Ascending aorta (tissue), 2 donors: ENCODE measurements at regions not wholly inside any gene's neighbourhood (a gene's known extent, or its start where the extent isn't known, plus 50 kb on each side); places are given as distances from the start of the nearest gene placed in this dataset.

Experiments
- DNase-seq, 2 donors: peaks; one replicate each; pipeline ENCODE4 v3.0.0-alpha.2; 2019; ENCODE audit warnings: low spot score in 2 of 2
- H3K27ac ChIP-seq, 2 donors: fragments of 200-600 bp; sonication (generic); one replicate each; pipeline ENCODE4 v1.5.1; 2016 to 2017; ENCODE audit warnings: mild to moderate bottlenecking in 1 of 2
- H3K27me3 ChIP-seq: fragments of 200-600 bp; sonication (generic); one replicate; pipeline ENCODE4 v1.5.1; 2017
- H3K36me3 ChIP-seq, 2 donors: fragments of 200-600 bp; sonication (generic); one replicate each; pipeline ENCODE4 v1.5.1; 2016
- H3K4me1 ChIP-seq, 2 donors: fragments of 200-600 bp; sonication (generic); one replicate each; pipeline ENCODE4 v1.5.1; 2016 to 2017; ENCODE audit warnings: mild to moderate bottlenecking in 1 of 2
- H3K4me3 ChIP-seq, 2 donors: fragments of 200-600 bp; sonication (generic); one replicate each; pipeline ENCODE4 v1.5.1; 2016 to 2017; ENCODE audit warnings: mild to moderate bottlenecking in 1 of 2
- H3K9me3 ChIP-seq, 2 donors: fragments of 200-600 bp; sonication (generic); one replicate each; pipeline ENCODE4 v1.5.1; 2016
- intact Hi-C: fragments of 100-400 bp; cut with DNase I; formaldehyde crosslinking; loops from one replicate; pipeline ENCODE4 v1.15.1; 2023
- TF ChIP-seq, protein P1 (sequence below), 3 experiments: fragments of 200-600 bp in 2 of 3; fragments of 450-650 bp in 1 of 3; sonication (generic) in 2 of 3; IDR thresholded peaks; one replicate each; pipeline ENCODE4 v1.5.1; 2016 to 2019; ENCODE audit warnings: antibody characterized with exemption in 3 of 3, mild to moderate bottlenecking in 1 of 3, moderate library complexity in 1 of 3

- Histone ChIP-seq H3K27ac (no peak overlapping the region), H3K4me1 (no peaks in the 10 kb centered on the region), H3K27me3 (no peaks in the 10 kb centered on the region), H3K36me3 (no peaks in the 10 kb centered on the region), H3K9me3 (no peaks in the 10 kb centered on the region), H3K4me3 (no peak overlapping the region)
- intact Hi-C loops = no loop called here
- DNase-seq = no peak
- TF ChIP-seq, protein P1, sequence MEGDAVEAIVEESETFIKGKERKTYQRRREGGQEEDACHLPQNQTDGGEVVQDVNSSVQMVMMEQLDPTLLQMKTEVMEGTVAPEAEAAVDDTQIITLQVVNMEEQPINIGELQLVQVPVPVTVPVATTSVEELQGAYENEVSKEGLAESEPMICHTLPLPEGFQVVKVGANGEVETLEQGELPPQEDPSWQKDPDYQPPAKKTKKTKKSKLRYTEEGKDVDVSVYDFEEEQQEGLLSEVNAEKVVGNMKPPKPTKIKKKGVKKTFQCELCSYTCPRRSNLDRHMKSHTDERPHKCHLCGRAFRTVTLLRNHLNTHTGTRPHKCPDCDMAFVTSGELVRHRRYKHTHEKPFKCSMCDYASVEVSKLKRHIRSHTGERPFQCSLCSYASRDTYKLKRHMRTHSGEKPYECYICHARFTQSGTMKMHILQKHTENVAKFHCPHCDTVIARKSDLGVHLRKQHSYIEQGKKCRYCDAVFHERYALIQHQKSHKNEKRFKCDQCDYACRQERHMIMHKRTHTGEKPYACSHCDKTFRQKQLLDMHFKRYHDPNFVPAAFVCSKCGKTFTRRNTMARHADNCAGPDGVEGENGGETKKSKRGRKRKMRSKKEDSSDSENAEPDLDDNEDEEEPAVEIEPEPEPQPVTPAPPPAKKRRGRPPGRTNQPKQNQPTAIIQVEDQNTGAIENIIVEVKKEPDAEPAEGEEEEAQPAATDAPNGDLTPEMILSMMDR (IDR thresholded peaks at IDR 0.05) = no peak
These were observed 1110.4 kb upstream of the ADGRL3 start for GRCh38 chr4:60089546-60090273.

- no peak for DNase-seq
- Histone ChIP-seq H3K27me3 (no peaks in the 10 kb centered on the region), H3K4me3 (no peak overlapping the region), H3K36me3 (no peaks in the 10 kb centered on the region), H3K4me1 (no peaks in the 10 kb centered on the region), H3K27ac (no peak overlapping the region), H3K9me3 (no peaks in the 10 kb centered on the region)
- TF ChIP-seq, protein P1 (IDR thresholded peaks at IDR 0.05) = no peak
- intact Hi-C loops = no loop called here
These were observed 1103.5 kb upstream of the ADGRL3 start for GRCh38 chr4:60096676-60097075.

DNA sequence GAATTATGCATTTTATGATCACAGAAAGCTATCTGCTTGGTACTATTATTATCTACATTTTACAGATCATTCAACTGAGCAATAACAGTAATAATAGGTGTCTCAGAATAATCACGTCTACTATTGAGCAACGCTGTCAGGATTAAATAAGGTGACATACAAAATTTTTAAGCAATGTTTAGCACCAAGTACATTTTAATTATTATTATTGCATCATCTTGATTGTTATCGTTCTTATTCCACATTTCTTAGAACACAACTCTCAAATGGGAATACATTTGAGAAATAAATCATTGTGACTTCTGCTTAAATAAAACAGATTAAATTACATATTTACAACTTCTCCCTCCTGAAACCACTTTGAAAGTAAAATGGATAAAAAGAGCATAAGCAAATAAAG is 1083.5 kb upstream of the ADGRL3 start:
- TF ChIP-seq, protein P1 (IDR thresholded peaks at IDR 0.05) = no peak
- no peaks in the 10 kb centered on the region for H3K27me3 ChIP-seq
- H3K4me3 ChIP-seq = no peak overlapping the region
- H3K36me3 ChIP-seq = no peaks in the 10 kb centered on the region
- DNase-seq = no peak
- H3K27ac ChIP-seq = no peak overlapping the region
- H3K9me3 ChIP-seq = no peaks in the 10 kb centered on the region
- no peaks in the 10 kb centered on the region for H3K4me1 ChIP-seq
- intact Hi-C loops = no loop called here

DNA sequence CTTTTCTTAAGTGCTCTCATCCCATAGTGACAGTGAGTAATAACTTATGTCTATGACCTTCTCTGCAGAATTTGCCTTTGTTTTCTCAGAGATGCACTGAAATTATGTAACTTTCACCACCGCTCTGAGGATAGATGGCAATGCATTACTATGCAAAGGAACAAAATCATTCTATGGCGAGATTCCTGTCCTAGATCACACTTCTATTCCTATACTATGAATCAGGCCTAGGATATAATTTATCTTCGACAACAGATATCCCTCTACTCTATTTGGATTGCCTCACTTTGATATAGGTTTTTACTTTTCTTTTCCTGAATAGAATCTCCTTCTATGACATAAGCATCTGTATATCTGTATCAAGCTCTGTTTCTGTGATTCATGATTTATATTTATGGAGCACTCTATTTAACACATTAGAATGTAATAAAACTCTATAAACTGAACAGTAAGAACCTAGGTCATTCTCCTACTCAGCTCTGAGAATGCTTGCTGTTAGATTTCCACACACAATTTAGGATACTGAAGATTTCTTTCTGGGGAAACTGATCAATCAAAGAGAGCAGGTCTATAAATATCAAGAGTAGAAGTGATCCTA is 1082.3 kb upstream of the ADGRL3 start:
- Histone ChIP-seq H3K36me3 (no peaks in the 10 kb centered on the region), H3K27me3 (no peaks in the 10 kb centered on the region), H3K4me3 (no peak overlapping the region), H3K4me1 (no peaks in the 10 kb centered on the region), H3K27ac (no peak overlapping the region), H3K9me3 (no peaks in the 10 kb centered on the region)
- intact Hi-C loops = no loop called here
- TF ChIP-seq, protein P1 (IDR thresholded peaks at IDR 0.05) = no peak
- DNase-seq = no peak

GRCh38 chr4:60122820-60123219 is 1077.3 kb upstream of the ADGRL3 start:
- no peak for DNase-seq
- intact Hi-C loops = no loop called here
- Histone ChIP-seq H3K27ac (no peak overlapping the region), H3K4me3 (no peak overlapping the region), H3K4me1 (no peaks in the 10 kb centered on the region), H3K36me3 (no peaks in the 10 kb centered on the region), H3K27me3 (no peaks in the 10 kb centered on the region), H3K9me3 (no peaks in the 10 kb centered on the region)
- TF ChIP-seq, protein P1 (IDR thresholded peaks at IDR 0.05) = no peak
